Daoy (cell line): ENCODE measurements at regions not wholly inside any gene's neighbourhood (a gene's known extent, or its start where the extent isn't known, plus 50 kb on each side); places are given as distances from the start of the nearest gene placed in this dataset.

Experiments
- DNase-seq: peaks from one replicate; pipeline ENCODE4 v3.0.0-alpha.2; 2015; ENCODE audit warnings: low read depth

DNA sequence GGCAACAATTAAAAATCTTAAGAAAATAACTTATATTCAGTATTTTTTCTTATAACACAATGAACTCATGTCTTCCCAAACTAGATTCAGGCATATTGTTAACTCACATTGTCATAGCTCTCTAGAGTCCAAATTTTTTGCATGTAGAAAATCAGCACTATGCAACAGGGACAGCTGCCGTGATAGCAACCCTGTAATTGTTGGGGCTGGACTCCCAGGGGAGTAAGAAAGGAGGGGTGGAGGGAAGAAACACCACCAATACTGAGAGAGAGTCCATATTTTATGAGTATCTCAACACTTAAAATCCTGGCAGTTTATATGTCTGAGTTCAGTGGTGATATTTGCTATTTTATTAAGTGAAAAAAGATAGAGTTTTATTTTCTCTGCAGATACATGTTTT is 89.6 kb upstream of the HS3ST5 start:
- DNase-seq = no peak

DNA sequence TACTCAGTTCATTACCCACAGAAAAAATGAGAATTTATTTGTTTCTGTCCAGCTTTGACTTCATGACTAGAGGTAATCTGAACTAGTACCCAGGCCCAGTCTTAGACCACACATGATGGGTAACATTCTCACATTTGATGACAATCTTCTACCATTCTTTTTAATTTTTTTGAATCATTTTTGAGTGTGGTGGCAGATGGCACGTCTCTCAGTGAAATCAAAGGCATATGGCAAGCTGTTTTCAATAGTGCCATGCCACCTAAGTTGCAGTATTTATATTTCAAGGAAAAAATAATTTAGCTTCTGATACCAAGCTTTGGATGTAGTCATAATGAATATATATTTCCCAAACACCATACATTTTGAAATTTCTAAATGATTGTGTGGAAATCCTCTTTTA is 88.8 kb upstream of the HS3ST5 start:
- no peak for DNase-seq

DNA sequence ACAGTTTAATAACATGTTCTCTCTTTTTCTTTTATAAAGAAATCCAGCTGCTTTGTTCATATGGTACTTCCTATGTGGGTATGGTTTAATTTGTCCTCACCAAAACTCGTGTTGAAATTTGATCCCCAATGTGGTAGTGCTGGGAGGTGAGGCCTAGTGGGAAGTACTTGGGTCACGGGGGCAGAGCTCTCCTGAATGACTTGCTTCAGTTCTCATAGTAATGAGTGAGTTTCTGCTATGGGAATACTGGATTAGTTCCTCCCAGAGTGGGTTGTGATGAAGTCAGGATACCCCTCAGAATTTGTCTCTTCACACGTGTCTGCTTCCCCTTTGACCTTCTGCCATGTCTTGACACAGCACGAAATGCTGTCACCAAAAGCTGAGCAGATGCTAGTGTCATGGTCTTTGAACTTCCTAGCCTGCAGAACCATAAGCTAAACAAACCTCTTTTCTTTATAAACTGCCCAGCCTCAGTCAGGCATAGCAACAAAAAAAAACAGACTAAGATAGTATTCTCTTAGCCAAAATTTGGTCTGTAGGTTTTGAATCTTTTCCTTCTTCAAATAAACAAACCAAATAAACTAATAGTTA is 87.8 kb upstream of the HS3ST5 start:
- DNase-seq = peak; percentile 3

DNA sequence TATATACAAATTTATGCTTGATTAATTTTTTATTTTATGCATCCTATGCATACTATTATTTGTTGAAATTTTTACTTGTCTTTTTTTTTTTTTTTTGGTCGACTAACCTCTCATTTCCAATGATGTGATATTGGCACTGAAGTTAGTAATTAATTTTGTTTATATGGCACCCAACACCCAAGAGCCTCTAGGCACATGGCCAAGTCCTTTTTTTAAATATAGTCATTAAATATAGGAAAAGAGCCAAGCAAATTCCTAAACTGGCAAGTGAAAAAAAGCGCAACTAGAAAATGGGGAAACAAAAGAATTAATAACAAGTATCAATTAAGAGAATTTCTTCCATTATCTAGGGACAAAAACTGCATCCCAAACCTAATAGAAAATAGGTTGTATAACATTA is 85.5 kb upstream of the HS3ST5 start:
- no peak for DNase-seq

GRCh38 chr6:114421199-114421598 is 78.4 kb upstream of the HS3ST5 start:
- no peak for DNase-seq

DNA sequence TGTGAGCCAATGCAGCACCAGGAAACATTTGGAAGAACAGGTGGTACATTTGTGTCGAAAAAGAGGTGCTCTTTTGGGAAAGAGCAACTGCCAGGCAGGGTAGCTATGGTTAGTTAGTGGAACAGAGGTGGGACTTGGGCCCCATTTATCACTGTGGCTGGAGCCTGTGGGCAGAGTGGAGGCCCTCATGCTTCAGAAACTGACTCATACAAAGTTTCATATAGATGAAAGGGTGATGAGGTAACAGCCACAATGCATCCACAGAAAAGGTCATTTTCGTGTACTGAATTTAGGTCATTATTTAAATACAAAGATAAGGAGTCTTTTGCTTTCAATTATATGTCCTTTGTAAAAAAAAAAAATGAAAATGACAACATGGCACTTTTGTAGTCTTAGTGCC is 76.4 kb upstream of the HS3ST5 start:
- peak; percentile 52 for DNase-seq

DNA sequence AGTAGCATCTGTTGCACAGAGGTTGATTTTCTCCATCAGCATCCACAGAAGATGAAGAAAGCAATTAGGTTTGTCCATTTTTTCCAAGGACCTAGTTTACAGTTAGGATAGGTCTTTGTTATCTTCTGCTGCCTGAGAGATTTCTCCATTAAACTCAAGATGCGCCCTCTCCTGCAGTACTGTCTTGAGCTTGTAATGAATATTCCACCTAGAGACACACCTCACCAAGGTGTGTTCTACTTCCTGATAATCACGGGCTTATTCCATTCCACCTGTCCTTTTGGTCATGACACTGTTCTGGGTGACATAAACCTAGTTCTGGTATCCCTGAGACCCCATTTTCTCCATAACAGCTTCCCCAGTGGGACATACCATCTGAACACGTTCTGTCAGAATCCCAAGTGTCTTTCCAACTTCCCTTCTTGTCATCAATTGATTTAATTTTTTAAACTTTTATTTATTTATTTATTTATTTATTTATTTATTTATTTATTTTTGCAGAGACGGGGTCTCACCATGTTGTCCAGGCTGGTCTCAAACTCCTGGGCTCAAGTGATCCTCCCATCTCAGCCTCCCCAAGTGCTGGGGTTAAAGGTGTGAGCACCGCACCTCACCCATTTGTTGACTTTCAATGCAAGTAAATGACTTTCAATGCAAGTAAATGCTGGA is 75.6 kb upstream of the HS3ST5 start:
- DNase-seq = no peak

GRCh38 chr6:114407426-114408035 is 64.7 kb upstream of the HS3ST5 start:
- no peak for DNase-seq

DNA sequence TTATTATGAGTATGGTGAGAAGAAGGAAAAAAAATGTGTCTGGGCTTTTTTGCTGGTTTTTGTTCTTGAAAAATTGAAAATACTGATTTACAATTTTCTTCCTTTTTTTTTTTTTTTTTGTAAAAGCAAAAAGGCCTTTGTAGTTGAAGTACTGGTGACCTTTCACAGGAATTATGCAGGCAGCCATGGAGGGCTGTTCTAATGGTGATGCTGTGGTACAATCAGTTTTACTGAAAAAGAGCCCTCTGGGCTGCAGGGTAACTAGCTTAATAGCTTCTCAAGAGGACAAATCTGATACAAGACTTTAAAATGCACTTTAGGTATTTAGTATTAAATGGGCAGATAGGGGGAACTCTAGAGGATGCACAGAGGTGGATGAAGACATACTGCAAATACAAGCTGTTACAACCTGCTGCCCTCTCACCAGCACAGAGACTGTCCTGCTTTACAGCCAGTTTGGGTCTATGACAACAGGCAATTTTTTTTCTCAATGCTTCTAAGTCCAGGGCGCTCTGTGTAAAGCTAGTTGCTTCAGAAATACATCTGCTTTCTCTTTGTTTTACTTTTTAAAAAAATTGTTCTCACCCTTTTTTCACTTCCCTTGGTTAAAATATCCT is 61.6 kb upstream of the HS3ST5 start:
- DNase-seq = no peak

GRCh38 chr6:114403858-114404257 is 61.0 kb upstream of the HS3ST5 start:
- no peak for DNase-seq

GRCh38 chr6:114398481-114398880 is 55.7 kb upstream of the HS3ST5 start:
- DNase-seq = no peak
